Brain microvascular endothelial cell (primary cell): ENCODE measurements at regions not wholly inside any gene's neighbourhood (a gene's known extent, or its start where the extent isn't known, plus 50 kb on each side); places are given as distances from the start of the nearest gene placed in this dataset.

Source experiments
- DNase-seq: peaks from one replicate; pipeline ENCODE4 v3.0.0-alpha.2; 2020
- H3K27ac ChIP-seq: fragments of 250-450 bp; sonication (Bioruptor Pico); 2 replicates; pipeline ENCODE4 v1.5.1; 2020; ENCODE audit warnings: mild to moderate bottlenecking, moderate library complexity
- H3K27me3 ChIP-seq: fragments of 250-450 bp; sonication (Bioruptor Pico); replicated peaks from 2 replicates; pipeline ENCODE4 v1.5.1; 2020; ENCODE audit warnings: mild to moderate bottlenecking
- H3K36me3 ChIP-seq: fragments of 250-450 bp; sonication (Bioruptor Pico); replicated peaks from 2 replicates; pipeline ENCODE4 v1.5.1; 2020; ENCODE audit warnings: mild to moderate bottlenecking
- H3K4me3 ChIP-seq: 2 replicates; pipeline ENCODE4 v1.5.1; 2011; ENCODE audit warnings: low read depth, mild to moderate bottlenecking, control low read depth, low read length, moderate library complexity
- in situ Hi-C: cut with HindIII; loops from 2 replicates; pipeline ENCODE4 v1.10.0; 2017; ENCODE audit warnings: low sequenced_read_pairs, low pct_ligation_motif_present
- TF ChIP-seq, protein P1 (sequence below): IDR thresholded peaks from 2 replicates; pipeline ENCODE4 v1.5.1; 2011; ENCODE audit warnings: low read depth, mild to moderate bottlenecking, moderate library complexity, low read length, control low read depth, inconsistent platforms; ENCODE audit errors: missing control alignments

DNA sequence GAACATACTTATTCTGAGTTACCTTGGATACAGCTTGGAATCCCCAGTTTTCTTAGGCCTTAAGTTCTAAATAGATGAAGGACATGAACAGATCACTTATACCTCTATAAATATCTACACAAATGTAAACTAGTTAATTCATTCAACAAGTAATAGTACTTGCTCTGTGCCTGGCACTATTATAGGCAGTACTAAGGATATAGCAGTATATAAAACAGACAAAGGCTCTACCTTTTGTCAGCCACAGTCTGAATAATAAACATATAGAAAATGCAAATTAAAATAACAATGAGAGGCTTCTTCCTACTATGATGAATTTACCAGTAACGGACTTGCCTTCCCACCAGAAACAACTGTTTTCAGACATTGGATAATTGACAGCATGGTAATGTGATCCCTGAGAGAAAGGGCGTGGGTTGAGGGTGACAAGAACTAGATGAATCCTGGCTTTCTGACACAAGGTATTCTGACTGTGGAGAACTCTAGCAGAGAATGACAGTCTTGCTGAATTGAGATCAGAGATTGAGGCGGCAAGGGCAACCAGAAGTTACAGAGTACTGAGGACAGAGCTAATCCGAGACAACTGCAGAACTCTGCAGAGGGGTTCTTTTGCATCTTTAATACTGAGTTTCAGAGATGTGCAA, 170.5 kb downstream of the TANC2 start:
- Histone ChIP-seq H3K4me3 (no peak overlapping the region), H3K27ac (no peak overlapping the region), H3K27me3 (no peaks in the 10 kb centered on the region), H3K36me3 (no peaks in the 10 kb centered on the region)
- in situ Hi-C loops, result no loop called here
- TF ChIP-seq, protein P1, sequence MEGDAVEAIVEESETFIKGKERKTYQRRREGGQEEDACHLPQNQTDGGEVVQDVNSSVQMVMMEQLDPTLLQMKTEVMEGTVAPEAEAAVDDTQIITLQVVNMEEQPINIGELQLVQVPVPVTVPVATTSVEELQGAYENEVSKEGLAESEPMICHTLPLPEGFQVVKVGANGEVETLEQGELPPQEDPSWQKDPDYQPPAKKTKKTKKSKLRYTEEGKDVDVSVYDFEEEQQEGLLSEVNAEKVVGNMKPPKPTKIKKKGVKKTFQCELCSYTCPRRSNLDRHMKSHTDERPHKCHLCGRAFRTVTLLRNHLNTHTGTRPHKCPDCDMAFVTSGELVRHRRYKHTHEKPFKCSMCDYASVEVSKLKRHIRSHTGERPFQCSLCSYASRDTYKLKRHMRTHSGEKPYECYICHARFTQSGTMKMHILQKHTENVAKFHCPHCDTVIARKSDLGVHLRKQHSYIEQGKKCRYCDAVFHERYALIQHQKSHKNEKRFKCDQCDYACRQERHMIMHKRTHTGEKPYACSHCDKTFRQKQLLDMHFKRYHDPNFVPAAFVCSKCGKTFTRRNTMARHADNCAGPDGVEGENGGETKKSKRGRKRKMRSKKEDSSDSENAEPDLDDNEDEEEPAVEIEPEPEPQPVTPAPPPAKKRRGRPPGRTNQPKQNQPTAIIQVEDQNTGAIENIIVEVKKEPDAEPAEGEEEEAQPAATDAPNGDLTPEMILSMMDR, result no peak
- DNase-seq, result no peak

DNA sequence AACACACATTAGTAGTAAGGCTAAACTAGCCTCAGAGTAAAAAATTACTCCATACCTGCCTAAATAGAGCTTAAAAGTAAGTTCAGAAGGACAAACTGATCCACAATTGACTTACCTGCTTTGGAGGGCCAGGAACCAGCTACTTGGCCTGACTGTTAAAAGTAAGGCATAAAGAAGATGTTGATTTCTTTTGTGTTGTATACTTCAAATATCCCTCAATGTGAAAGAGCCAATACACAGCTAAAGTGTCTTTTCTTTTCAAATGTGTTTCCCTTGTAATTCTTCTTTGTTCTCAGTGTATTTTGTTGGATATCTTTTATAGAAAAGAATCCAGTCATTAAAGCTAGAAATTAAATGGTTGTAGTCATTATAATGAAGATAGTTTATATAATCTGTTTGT, 171.1 kb downstream of the TANC2 start:
- H3K27me3 ChIP-seq, result no peaks in the 10 kb centered on the region
- H3K27ac ChIP-seq, result no peak overlapping the region
- DNase-seq, result no peak
- in situ Hi-C loops, result no loop called here
- H3K4me3 ChIP-seq, result no peak overlapping the region
- TF ChIP-seq, protein P1, result no peak
- no peaks in the 10 kb centered on the region for H3K36me3 ChIP-seq

DNA sequence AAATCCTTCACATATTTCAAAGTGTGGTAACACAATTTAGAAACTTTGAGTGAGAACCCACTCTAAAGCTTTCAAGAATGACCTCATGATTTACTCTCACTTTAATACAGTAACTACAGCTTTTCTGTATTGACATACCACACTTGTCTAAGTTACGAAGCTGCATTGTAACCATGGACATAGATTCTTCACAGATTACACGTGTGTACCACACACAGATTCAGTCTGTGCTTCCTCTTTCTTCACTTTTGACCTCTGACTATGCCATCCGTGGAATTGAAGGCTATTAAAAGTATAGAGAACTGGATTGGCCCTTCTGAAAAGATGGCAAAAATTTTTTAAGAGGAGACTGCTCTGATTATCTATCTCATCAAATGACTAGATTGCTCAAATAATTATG, 172.7 kb downstream of the TANC2 start:
- H3K36me3 ChIP-seq, result no peaks in the 10 kb centered on the region
- TF ChIP-seq, protein P1, result no peak
- H3K4me3 ChIP-seq, result no peak overlapping the region
- in situ Hi-C loops, result no loop called here
- no peaks in the 10 kb centered on the region for H3K27me3 ChIP-seq
- no peak for DNase-seq
- no peak overlapping the region for H3K27ac ChIP-seq

DNA sequence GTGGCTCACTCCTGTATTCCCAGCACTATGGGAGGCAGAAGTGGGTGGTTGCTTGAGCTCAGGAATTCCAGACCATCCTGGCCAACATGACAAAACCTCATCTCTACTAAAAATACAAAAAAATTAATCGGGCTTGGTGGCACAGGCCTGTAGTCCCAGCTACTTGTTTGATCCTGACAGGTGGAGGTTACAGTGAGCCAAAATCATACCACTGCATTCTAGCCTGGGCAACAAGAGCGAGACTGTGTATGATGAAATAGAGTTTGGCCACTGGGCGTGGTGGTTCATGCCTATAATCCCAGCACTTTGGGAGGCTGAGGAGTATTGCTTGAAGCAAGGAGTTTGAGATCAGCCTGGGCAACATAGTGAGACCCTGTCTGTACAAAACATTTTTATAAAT, 173.3 kb downstream of the TANC2 start:
- no peak for DNase-seq
- Histone ChIP-seq H3K36me3 (no peaks in the 10 kb centered on the region), H3K27me3 (no peaks in the 10 kb centered on the region), H3K27ac (no peak overlapping the region), H3K4me3 (no peak overlapping the region)
- in situ Hi-C loops, result no loop called here
- TF ChIP-seq, protein P1, result no peak

DNA sequence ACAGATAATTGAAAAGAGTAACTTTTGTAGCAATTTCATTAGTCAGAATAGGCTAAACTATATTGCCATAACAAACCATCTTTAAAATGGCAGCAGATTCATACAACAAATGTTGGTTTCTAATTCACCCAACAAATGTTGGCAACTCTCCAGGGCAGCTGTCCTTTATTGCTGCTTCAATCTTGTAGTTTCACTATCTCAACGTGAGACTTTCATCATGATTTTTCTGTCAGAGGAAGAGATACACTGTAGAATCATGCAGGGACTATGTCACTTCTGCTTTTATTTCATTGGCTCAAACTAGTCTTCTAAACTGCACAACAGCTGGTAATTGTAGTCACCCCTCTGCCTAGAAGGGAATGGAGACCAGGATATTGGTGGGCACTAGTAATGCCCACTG, 174.2 kb downstream of the TANC2 start:
- TF ChIP-seq, protein P1, result no peak
- H3K36me3 ChIP-seq, result no peaks in the 10 kb centered on the region
- in situ Hi-C loops, result no loop called here
- H3K4me3 ChIP-seq, result no peak overlapping the region
- H3K27me3 ChIP-seq, result no peaks in the 10 kb centered on the region
- H3K27ac ChIP-seq, result no peak overlapping the region
- peak; percentile 37 for DNase-seq

DNA sequence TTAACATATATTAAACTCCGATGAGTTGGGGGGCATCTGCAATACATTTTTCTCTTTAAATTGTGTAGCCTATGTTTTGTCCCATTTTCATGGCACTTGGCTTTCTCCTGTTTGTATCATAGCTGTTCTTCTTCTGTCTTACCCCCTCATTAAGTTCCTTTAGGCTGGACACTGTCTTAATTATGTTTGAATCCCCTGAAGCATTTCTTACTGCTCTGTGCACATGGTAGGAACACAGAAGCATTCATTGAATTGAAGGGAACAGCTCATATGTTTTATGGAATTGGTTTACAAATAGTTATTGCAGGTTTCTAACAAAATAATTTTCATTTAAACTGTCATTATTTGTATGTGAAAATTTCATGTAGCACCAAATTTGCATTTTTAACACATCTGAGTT, 176.8 kb downstream of the TANC2 start:
- TF ChIP-seq, protein P1, result no peak
- no peaks in the 10 kb centered on the region for H3K27me3 ChIP-seq
- no peaks in the 10 kb centered on the region for H3K36me3 ChIP-seq
- no peak overlapping the region for H3K27ac ChIP-seq
- H3K4me3 ChIP-seq, result no peak overlapping the region
- DNase-seq, result no peak
- in situ Hi-C loops, result no loop called here
